ENCODE measurements at regions not wholly inside any gene's neighbourhood (a gene's known extent, or its start where the extent isn't known, plus 50 kb on each side); places are given as distances from the start of the nearest gene placed in this dataset.
"Not testable (repeated sequence)": the region's sequence is repeated elsewhere in the genome, so short reads cannot be mapped to it uniquely, and the experiment has no call there.

DNA sequence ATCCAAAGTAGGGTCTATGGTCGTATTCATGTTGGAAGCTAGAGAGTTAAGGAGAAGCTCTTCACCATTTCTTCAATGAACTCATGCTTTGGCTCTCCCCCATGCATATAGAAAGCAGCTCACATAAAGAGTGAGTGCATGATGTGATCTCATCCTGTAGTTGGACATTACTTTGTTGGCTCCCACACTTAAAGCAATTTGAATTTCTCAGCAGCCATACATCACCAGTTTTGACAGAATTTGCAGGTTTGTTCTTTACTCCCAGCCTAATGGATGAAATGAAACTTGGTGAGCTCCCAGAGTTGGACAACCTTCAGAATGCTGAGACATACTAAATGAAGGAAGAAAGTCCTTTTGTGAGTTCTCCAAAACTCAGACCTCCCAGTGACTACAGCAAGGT lies 613.5 kb downstream of the IQCM start:
- DNase-seq = no peak

DNA sequence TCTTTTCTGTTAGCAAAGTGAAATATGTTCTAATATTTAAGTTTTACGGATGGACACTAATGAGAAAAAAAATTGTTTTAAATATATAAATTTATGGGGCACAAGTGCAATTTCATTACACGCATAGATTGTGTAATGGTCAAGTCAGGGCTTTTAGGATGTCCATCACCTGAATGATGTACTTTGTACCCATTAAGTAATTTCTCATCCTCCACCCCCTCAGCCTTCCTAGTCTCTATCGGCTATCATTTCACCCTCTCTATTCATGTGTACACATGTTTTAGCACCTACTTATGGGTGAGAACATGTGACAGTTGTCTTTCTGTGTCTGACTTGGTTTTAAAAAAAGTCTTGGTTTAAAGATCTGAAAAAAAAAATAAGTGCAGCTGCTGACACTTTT lies 616.0 kb downstream of the IQCM start:
- DNase-seq = no peak

DNA sequence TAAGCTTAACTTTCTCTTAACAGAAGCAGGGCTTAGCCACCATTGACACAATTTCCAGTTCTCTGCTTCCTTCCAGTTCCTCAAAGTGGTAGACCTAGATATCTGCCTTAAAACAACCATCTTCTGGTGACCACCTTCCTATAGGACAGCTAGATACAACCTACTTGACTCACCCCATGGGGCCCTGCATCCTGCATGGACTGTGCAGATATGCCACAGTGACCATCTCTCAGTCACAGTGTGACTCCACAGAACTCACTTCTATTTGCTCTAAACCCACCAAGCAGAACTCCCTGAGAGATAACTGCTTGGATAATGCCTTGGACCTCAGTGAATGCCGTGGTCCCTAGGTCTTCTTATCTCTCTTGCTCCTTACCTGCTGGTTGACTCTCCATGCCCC lies 621.6 kb downstream of the IQCM start:
- no peak for DNase-seq

DNA sequence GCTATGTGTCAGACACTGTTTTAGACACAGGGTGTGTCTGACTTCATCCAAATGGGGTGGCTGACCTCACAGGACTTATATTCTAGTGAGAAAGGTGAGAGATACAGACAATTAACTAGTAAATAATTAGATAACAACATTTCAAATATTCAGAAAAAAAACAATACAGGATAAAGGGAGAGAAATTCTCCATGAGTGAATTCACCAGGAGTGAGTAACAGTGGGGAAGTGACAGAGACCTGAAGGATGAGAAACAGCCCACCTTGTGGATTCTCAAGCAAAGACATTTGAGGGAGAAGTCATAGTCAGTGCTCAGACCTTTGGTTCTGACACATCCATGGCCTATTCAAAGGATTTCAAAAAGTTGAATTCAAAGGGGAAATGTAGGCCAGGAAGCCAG lies 627.9 kb downstream of the IQCM start:
- no peak for DNase-seq

DNA sequence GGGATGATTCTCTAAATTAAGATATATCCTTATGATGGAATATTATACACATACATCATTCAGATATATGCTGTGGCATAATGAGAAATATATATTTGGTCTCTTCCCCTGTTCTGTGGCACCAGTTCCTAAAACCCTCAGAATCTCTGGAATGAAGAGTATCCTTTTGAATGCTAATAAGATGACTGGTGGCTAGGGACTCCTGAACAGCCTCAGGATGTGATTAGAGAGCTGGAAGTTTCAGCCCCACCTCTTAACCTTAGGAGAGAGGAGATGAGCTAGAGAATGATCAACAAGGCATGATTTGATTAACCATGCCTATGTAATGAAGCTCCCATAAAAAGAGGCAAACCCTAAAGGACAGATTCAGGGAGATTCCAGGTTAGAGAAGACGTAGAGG lies 632.0 kb downstream of the IQCM start:
- DNase-seq = no peak

DNA sequence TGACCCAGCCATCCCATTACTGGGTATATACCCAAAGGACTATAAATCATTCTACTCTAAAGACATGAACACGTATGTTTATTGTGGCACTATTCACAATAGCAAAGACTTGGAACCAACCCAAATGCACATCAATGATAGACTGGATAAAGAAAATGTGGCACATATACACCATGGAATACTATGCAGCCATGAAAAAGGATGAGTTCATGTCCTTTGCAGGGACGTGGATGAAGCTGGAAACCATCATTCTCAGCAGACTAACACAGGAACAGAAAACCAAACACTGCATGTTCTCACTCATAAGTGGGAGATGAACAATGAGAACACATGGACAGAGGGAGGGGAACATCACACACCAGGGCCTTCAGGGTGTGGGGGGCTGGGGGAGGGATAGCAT lies 634.2 kb downstream of the IQCM start:
- not testable (repeated sequence) for DNase-seq

DNA sequence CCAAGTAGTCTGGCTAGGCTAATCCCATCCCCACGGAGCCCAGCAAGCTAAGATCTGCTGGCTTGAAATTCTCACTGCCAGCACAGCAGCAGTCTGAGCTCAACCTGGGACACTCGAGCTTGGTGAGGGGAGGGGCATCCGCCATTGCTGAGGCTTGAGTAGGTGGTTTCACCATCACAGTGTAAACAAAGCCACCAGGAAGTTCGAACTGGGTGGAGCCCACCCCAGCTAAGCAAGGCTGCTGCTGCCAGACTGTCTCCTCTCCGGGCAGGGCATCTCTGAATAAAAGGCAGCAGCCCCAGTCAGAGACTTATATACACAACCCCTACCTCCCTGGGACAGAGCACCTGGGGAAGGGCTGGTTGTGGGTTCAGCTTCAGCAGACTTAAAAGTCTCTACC lies 639.6 kb downstream of the IQCM start:
- DNase-seq = peak; percentile 73

DNA sequence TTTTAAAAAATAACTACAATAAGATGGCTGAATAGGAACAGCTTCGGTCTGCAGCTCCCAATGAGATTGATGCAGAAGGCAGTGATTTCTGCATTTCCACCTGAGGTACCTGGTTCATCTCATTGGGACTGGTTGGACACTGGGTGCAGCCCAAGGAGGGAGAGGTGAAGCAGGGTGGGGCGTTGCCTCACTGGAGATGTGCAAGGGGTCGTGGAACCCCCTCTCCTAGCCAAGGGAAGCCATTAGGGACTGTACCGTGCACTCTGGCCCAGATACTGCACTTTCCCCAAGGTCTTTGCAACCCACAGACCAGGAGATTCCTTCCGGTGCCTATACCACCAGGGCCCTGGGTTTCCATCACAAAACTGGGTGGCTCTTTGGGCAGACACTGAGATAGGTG lies 640.1 kb downstream of the IQCM start:
- no peak for DNase-seq

DNA sequence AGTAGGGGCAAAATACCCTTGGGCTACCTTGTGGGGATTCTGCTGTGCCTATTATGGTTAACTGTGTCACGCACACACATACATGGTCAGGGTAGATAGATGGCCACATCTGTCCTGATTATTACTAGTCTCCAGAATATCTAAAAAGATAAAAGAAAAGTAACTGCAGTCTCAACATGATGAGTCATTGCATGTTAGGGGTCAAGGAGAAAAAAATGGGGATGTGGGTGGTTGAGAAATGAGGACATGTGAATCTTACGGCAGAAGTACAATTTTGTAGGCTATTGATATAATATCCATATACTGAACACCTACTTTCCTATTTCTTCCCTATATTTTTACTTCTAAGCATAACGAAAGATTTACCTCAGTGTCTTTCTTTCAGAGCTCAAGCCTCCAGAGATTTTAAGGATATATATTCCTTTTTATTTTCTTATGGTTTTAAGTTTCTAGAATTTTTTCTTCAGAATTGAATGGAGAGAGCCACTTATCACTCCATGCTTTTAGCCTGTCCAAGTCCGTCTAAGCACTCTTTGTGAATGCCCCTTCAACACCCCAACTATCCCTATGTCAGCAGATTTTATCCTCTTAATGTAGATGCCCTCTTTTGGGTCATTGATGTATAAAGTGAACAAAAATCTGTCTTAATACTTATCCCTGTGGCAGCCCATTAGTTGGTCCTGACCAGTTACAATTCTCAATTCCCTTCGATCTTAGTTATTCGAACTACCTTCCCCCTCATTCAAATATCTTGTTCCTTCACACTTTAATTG lies 642.2 kb downstream of the IQCM start:
- DNase-seq = no peak

DNA sequence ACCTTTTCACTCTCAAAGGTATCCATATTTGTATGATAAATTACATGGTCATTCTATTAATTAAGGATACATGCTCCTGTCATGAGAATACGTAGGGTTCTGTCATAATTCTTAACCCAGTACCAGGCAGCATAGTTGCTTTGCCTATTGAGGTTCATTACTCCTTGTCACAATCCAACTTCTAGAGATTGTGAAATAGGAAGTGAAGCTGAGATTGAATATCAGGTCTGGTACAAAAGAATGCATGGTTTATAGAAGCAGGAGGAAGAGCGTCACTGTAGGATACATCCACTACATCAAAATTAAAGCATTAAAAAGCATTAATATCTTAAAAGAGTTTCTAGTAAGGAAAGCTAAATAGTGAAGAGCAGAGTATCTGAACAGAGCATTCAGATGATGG lies 647.0 kb downstream of the IQCM start:
- DNase-seq = no peak

DNA sequence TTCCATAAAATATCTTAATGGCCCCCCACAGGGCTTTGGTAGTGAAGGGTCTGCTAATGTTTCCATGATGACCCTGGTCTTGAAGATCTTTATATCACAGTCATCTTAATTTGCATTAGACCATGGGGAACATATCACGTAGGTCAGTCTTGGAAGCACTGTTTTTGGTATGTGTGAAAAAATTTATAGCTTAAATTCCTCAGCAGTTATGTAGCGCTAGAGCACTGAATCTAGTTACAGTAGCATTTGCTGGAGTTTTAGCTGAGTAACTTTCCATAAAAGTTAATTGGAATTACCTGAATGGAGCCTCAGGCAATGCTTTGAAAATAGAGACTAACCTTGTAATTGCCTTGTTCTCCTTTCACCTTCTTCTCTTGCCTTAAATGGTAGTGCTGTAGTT lies 648.8 kb downstream of the IQCM start:
- no peak for DNase-seq

DNA sequence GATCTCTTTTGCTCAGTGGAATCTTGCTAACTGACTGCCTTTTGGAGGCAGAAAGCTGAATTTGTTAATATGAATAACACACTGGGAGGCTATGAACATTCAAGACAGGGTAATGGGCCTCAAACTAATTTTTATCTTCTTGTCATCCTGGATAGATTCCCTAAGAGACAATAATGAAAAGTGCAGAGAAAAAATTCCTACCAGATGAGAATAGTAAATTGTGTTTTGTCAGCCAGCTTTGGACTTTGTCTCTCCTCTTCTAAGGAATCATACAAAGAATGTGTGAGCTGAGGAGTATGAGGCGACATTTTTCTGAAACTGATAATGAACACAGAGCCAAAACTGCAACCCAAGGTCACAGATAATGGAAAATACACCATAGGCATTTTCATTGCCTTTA lies 649.3 kb downstream of the IQCM start:
- no peak for DNase-seq

DNA sequence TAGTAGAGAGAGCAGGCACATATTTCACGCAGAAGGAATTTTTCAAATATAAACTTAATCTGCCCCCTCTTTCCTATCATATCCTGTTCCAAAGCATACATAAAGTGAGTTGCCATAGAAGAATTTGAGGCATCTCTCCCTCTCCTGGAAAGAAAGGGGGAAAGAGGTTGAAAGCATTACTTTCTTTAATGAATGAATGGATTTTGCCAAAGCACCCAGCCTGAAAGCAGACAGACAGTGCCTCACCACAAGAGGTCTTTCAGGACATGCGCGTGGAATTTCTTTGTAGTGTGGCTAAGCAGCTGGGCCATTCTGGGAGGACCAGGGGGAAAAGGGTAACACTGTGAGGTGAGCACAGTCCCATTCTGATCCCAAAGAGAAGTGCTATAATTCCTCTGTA lies 651.4 kb downstream of the IQCM start:
- no peak for DNase-seq

DNA sequence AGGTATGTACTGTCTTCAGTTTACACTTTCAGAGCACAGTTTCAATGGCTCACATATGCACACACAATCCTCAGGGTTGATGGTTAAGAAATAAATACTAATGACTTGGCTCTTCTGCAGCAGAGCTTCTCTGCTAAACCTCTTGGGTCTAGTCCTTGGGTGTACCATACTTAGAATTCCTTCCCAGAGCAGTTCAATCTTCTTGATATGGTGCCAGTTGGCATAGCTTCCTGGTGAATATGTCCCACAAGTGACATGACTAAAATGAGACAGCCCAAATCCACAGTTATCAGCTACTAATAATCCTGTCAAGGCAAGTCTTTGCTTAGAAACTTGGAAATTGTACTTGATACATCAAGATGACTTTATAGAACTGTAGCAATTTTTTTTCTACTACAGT lies 654.4 kb downstream of the IQCM start:
- no peak for DNase-seq

DNA sequence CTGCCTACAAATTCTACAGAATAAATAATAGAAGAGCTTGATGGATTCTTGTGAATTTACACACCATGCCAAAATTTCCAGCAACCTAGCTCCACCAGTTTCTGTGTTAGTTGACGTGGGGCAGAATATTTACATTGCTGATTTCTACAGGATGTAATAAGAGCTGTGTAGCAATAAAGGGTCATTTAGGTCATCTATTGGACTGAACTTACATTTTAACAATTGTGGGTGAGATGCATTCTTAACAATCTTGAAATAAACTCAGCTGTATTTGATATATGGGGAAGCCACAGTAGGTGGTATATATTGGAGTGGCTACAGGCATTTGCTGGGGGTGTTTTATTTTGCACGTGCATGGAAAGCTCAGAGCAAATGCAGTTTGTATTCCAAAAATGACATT lies 655.3 kb downstream of the IQCM start:
- no peak for DNase-seq

DNA sequence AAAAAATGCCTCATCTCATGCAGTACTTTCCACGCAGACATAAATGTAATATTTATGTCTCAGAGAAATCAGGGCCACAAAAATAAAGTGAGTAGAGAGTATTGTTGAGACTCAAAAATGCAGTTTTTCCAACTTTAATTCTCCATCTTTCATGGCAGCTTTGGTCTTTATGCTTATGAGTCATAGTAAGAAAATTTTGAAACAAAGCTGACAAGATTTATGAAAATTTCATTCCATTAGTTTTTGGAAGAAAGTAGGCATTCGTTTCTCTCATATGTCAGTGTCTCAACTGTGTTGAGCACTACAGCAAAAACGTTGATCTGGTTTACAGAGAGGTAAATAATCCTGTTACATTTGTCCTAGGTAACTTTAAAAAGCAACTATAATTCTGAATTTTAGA lies 656.8 kb downstream of the IQCM start:
- DNase-seq = no peak

DNA sequence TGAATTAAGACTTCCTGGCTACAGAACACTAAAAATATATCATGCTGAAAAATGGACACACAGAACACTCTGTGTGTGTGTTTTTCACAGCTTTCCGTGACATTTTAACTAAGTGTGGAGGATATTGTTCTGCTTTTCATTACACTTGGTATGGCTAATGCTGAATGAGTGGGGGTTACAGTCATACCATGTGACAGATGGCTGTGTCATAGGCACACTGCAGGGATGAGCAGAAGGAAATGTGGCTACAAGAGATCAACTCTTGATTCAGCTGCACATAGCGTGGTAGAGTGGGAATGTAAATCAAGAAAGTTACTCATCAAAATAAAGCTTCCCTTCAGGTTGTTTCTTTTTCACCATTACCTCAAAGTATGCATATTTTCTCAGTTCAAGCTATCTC lies 669.8 kb downstream of the IQCM start:
- no peak for DNase-seq

DNA sequence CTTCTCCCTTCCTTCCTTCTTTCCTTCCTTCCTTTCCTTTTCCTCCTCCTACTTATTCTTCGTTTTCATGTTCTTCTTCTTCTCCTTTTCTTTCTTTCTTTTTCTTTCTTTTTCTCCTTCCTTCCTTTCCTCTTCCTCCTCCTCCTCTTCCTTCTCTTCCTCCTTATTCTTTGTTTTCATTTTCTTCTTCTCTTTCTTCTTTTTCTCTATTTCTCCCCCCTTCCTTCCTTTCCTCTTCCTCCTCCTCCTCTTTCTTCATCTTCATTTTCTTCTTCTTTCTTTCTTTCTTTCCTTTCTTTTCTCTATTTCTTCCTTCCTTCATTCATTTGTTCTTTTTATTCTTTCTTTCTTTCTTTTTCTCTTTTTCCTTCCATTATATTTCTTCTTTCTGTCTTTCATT lies 671.6 kb downstream of the IQCM start:
- no peak for DNase-seq

DNA sequence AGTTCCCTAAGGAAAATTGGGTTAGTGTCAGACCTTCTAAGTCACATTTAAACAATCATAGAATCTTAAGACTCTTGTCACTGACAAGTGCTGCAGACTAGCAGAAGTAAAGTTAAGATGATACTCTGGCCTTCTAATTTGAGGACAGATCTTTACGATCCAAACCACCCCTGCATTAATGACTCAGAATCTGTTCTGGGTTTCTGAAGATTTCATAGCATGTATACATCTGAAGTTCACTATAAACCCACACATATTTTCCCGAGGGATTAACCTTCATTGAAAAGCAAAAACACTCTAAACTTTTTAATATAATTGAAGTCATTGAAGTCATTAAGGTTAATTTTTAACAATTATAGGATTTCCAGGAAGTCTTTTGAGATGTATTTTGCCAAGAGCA lies 674.3 kb downstream of the IQCM start:
- no peak for DNase-seq

DNA sequence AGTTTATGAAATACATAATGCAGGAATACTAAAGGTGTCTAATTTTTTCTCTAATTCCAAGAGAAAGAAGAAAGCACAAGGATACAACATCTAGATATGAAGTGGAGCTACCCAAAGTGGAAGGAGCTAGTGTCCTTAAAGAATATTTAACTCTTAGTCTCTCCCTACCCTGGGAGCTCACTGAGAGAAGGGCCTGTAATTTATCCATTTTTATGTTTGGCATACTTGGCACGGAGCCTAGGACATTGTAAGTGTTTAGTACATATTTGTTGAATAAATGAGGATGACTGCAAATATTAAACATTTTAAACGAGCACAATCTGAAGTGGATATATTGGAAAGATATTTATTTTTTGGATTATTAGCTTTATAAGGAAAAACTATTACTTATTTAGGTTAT lies 674.8 kb downstream of the IQCM start:
- peak; percentile 50 for DNase-seq

DNA sequence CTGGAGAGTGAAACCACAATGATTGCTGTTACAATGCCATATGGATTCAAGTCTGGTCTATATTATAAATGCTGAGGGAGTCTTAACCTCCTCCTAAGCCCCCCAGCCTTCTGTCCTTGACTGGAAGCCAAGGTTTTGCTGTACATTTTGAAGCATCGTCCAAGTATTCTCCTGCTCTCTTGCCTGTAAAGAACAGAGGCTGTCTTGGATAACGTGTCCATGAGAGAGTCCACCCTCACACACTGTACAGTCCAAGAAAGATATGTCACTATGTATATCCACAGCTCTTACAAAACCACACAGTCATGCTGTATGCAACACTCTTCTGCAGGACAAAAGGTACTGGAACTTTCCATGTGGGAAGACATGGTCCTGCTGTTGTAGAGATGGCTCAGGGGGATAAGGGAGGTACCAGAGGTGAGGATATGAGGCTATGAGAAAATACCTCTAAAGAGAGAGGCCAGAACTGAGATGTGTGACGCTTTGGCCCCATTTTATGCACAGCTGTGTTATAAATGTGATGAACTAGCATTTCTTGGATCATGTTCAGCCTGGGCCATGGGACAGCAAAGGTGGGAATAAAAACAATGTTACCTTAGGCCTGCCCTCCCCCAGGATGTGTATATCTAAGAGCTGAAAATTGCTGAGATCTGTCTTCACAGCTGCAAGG lies 678.6 kb downstream of the IQCM start:
- DNase-seq = no peak

DNA sequence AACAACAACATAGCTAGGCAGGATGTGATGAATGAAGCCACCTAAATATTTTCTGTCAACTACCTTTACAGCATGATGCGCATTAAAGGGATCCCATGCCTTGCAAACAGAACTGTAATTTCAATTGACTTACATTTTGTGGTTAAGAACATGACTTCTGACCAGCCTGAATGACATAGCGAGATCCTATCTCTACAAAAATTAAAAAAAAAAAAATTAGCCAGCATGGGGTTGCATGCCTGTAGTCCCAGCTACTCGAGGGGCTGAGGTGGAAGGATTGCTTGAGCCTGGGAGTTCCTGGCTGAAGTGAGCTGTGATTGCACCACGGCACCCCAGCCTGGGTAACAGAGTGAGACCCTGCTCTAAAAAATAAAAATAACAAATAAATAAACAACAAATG lies 680.6 kb downstream of the IQCM start:
- DNase-seq = no peak

DNA sequence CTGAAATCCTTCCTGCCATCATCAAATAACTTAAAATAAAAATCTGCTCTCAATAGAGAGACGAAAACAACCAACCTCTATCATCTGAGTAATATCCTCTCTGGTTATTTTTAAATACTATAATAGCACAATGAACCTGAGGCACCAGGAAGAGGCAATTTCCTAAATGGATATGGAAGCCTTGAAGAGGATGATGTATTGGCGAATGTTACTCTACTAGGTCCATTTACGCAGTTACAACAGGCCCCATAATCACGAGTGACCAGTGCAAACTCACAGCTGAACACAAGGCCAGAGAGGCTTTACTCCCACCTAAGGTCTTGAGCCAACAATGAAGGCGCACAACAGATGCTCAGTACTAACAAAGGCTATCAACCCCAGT lies 678.8 kb upstream of the NR3C2 start:
- no peak for DNase-seq

DNA sequence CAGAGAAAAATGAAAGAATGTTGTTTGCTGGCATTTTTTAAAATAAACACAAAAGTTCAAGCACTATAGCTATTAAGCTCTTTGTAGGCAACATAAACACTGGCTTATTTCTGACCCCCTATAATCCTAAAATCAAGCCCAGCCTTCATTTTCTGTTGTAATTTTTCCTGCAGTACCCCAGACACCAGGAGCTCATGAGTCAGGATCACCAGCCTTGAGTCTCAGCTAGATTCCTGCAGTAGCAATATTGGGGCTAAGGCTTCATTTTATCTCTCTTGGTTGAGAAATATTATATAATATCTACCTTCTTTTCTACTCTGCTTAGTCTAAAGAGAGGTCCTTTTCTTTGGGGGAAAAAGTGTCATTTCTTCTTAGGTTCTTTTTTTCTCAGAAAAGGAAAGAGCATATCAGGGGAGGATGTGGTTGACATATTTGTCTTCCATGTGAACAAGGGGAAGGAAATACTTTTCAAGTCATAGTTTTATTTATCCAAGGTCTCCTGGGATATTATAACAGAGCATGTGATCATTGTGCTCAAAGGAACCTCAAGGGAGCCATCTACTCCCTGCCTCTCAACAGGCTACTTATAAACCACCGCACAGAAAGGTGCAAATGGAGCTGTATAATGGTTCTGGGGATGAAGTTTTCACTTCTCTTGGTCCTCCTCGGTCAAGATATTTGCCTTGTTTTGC lies 678.3 kb upstream of the NR3C2 start:
- DNase-seq = no peak

DNA sequence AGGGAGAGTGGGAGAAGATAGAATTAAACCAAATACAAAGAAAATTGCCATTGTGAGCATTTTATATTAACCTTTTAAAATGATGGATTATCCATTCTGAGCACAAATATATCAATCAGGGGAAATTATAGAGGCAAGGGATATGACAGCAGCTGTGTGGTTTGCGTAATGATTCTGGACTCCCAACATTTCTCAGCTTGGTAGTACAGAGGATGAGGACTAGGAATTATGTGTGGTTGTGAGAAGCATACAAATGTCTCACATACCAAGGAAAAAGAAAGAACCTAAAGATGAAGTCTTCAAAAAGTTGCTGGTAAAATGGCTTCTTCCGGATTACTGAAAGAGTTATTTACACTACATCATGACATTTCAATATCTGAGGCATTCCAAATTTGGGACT lies 674.6 kb upstream of the NR3C2 start:
- DNase-seq = no peak
